Mammary epithelial cell (primary cell): ENCODE measurements at regions not wholly inside any gene's neighbourhood (a gene's known extent, or its start where the extent isn't known, plus 50 kb on each side); places are given as distances from the start of the nearest gene placed in this dataset.

Experiments
- EZH2 ChIP-seq: IDR thresholded peaks from 2 replicates; pipeline ENCODE4 v1.6.1; 2012; ENCODE audit warnings: low read length, inconsistent platforms, borderline replicate concordance
- TF ChIP-seq, protein P1 (sequence below), 2 donors: IDR thresholded peaks in 1 of 2; conservative IDR thresholded peaks in 1 of 2; 2 replicates each; pipeline ENCODE4 v1.5.1; 2011 to 2012; ENCODE audit warnings: inconsistent platforms in 2 of 2, low read length in 2 of 2, mild to moderate bottlenecking in 2 of 2, control low read depth in 1 of 2, low read depth in 1 of 2; ENCODE audit not compliant: insufficient read depth in 1 of 2; ENCODE audit errors: extremely low read depth in 1 of 2

DNA sequence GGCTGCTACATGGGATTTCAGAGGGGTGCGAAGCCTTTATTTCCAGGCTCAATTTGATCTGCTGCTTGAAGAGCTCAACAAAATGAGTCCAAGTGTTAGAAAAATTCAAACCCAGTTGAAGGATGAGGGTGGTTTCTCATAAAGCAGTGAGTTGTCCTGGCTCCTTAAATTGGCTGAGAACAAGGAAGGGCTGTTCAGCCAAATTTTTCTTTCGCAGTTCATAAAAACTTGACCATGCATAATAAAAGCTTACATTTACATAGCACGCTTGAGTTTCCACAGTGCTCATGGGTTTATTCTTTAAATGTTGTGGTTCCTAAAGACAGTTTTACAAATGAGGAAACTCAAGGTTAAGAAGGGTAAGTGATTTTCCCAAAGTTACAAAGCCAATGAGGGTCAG lies 174.4 kb upstream of the FOXA2 start:
- TF ChIP-seq, protein P1, sequence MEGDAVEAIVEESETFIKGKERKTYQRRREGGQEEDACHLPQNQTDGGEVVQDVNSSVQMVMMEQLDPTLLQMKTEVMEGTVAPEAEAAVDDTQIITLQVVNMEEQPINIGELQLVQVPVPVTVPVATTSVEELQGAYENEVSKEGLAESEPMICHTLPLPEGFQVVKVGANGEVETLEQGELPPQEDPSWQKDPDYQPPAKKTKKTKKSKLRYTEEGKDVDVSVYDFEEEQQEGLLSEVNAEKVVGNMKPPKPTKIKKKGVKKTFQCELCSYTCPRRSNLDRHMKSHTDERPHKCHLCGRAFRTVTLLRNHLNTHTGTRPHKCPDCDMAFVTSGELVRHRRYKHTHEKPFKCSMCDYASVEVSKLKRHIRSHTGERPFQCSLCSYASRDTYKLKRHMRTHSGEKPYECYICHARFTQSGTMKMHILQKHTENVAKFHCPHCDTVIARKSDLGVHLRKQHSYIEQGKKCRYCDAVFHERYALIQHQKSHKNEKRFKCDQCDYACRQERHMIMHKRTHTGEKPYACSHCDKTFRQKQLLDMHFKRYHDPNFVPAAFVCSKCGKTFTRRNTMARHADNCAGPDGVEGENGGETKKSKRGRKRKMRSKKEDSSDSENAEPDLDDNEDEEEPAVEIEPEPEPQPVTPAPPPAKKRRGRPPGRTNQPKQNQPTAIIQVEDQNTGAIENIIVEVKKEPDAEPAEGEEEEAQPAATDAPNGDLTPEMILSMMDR (conservative IDR thresholded peaks at IDR 0.05 in 1 of 2, IDR thresholded peaks at IDR 0.05 in 1 of 2; ENCODE audit: extremely low read depth in 1 of 2, insufficient read depth in 1 of 2, low read depth in 1 of 2, low read length in 2 of 2): no peak
- TF ChIP-seq EZH2: no peak
